Esophagus muscularis mucosa (tissue), 4 donors: ENCODE measurements at regions not wholly inside any gene's neighbourhood (a gene's known extent, or its start where the extent isn't known, plus 50 kb on each side); places are given as distances from the start of the nearest gene placed in this dataset.

ENCODE experiments used
- EP300 ChIP-seq: sonication (generic); formaldehyde crosslinking; IDR thresholded peaks from one replicate; pipeline ENCODE4 v1.6.1; 2017; ENCODE audit warnings: antibody characterized with exemption
- POLR2A ChIP-seq: fragments of 450-650 bp; IDR thresholded peaks from one replicate; pipeline ENCODE4 v1.6.1; 2017; ENCODE audit warnings: antibody characterized with exemption, moderate library complexity, mild to moderate bottlenecking, low read depth
- TF ChIP-seq, protein P1 (sequence below), 3 experiments: fragments of 200-600 bp in 2 of 3; fragments of 450-650 bp in 1 of 3; sonication (generic) in 2 of 3; IDR thresholded peaks; one replicate each; pipeline ENCODE4 v1.5.1; 2017 to 2019; ENCODE audit warnings: antibody characterized with exemption in 3 of 3, mild to moderate bottlenecking in 2 of 3, moderate library complexity in 1 of 3

DNA sequence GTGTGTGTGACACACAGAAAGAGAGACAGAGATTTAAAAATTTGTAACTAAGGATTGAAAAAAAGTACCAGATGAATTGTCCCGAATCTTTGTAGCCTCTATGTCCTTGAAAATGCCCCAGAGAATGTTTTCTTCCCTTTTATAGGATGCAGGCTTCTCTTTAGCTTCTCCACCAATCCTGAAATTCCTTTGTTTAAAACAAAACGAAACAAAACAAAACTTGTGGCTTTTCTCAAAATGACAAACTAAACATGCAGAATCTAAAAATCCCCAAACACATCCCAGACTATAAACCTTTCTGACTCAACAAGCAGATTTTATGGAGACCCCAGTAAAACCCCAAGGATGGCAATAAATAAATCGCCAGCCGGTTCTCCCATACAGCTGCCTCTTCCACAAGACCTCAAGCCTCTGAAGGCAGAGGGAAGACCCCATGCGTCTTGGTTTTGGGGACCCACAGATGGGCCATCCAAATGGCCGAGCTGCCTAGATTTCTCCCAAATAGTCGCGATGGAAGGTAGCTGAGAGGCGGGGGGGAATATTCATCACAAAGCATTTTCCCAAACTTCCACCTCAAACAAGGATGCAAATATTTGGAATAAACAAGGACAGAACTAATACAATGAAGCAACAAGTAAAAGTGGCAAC, 269.5 kb upstream of the FOXF1 start:
- TF ChIP-seq, protein P1, sequence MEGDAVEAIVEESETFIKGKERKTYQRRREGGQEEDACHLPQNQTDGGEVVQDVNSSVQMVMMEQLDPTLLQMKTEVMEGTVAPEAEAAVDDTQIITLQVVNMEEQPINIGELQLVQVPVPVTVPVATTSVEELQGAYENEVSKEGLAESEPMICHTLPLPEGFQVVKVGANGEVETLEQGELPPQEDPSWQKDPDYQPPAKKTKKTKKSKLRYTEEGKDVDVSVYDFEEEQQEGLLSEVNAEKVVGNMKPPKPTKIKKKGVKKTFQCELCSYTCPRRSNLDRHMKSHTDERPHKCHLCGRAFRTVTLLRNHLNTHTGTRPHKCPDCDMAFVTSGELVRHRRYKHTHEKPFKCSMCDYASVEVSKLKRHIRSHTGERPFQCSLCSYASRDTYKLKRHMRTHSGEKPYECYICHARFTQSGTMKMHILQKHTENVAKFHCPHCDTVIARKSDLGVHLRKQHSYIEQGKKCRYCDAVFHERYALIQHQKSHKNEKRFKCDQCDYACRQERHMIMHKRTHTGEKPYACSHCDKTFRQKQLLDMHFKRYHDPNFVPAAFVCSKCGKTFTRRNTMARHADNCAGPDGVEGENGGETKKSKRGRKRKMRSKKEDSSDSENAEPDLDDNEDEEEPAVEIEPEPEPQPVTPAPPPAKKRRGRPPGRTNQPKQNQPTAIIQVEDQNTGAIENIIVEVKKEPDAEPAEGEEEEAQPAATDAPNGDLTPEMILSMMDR (IDR thresholded peaks at IDR 0.05) = no peak
- TF ChIP-seq POLR2A (no peak), EP300 (no peak)
